Endothelial cell of umbilical vein (primary cell): ENCODE measurements at regions not wholly inside any gene's neighbourhood (a gene's known extent, or its start where the extent isn't known, plus 50 kb on each side); places are given as distances from the start of the nearest gene placed in this dataset.

Source experiments
- EZH2 ChIP-seq: IDR thresholded peaks from 2 replicates; pipeline ENCODE4 v1.6.1; 2012; ENCODE audit warnings: borderline replicate concordance, low read depth, mild to moderate bottlenecking, moderate library complexity, low read length, inconsistent platforms; ENCODE audit not compliant: severe bottlenecking
- FOS ChIP-seq: IDR thresholded peaks from 2 replicates; pipeline ENCODE4 v1.6.1; 2011; ENCODE audit warnings: mild to moderate bottlenecking, low read length, moderate library complexity, borderline replicate concordance; ENCODE audit not compliant: insufficient read depth
- GATA2 ChIP-seq: IDR thresholded peaks from 2 replicates; pipeline ENCODE4 v1.7.0; 2011; ENCODE audit warnings: low read depth, mild to moderate bottlenecking, moderate library complexity, mixed read lengths, low read length; ENCODE audit not compliant: insufficient read length, insufficient read depth
- JUN ChIP-seq: IDR thresholded peaks from 2 replicates; pipeline ENCODE4 v1.6.1; 2011; ENCODE audit warnings: borderline replicate concordance, low read depth; ENCODE audit not compliant: insufficient read length, insufficient read depth
- MAX ChIP-seq: IDR thresholded peaks from 2 replicates; pipeline ENCODE4 v1.6.1; 2011; ENCODE audit not compliant: insufficient read depth, insufficient read length
- POLR2A ChIP-seq: IDR thresholded peaks from 2 replicates; pipeline ENCODE4 v1.6.1; 2012; ENCODE audit warnings: low read depth, mild to moderate bottlenecking, control low read depth, low read length
- POLR2AphosphoS5 ChIP-seq: IDR thresholded peaks from 2 replicates; pipeline ENCODE4 v1.6.1; 2012; ENCODE audit warnings: low read depth, mild to moderate bottlenecking, control low read depth, low read length, moderate library complexity; ENCODE audit not compliant: insufficient read depth
- TF ChIP-seq, protein P1 (sequence below), 2 donors: IDR thresholded peaks; 1 replicate in 1 of 2; 2 replicates in 1 of 2; pipeline ENCODE4 v1.5.1; 2011; ENCODE audit warnings: low read length in 2 of 2, mild to moderate bottlenecking in 2 of 2, moderate library complexity in 2 of 2, control low read depth in 1 of 2, inconsistent platforms in 1 of 2, low read depth in 1 of 2; ENCODE audit not compliant: insufficient read depth in 1 of 2; ENCODE audit errors: extremely low read depth in 1 of 2

- TF ChIP-seq, protein P1, sequence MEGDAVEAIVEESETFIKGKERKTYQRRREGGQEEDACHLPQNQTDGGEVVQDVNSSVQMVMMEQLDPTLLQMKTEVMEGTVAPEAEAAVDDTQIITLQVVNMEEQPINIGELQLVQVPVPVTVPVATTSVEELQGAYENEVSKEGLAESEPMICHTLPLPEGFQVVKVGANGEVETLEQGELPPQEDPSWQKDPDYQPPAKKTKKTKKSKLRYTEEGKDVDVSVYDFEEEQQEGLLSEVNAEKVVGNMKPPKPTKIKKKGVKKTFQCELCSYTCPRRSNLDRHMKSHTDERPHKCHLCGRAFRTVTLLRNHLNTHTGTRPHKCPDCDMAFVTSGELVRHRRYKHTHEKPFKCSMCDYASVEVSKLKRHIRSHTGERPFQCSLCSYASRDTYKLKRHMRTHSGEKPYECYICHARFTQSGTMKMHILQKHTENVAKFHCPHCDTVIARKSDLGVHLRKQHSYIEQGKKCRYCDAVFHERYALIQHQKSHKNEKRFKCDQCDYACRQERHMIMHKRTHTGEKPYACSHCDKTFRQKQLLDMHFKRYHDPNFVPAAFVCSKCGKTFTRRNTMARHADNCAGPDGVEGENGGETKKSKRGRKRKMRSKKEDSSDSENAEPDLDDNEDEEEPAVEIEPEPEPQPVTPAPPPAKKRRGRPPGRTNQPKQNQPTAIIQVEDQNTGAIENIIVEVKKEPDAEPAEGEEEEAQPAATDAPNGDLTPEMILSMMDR (IDR thresholded peaks at IDR 0.05; ENCODE audit: extremely low read depth in 1 of 2, insufficient read depth in 1 of 2, low read depth in 1 of 2, low read length in 2 of 2) = no peak
- TF ChIP-seq FOS (no peak), POLR2A (no peak), EZH2 (no peak), MAX (no peak), GATA2 (no peak), POLR2AphosphoS5 (no peak), JUN (no peak)
Measured at GRCh38 chr4:116058129-116058528, 944.7 kb upstream of the NDST4 start.
